ENCODE measurements at regions not wholly inside any gene's neighbourhood (a gene's known extent, or its start where the extent isn't known, plus 50 kb on each side); places are given as distances from the start of the nearest gene placed in this dataset.
"Not testable (repeated sequence)": the region's sequence is repeated elsewhere in the genome, so short reads cannot be mapped to it uniquely, and the experiment has no call there.

DNA sequence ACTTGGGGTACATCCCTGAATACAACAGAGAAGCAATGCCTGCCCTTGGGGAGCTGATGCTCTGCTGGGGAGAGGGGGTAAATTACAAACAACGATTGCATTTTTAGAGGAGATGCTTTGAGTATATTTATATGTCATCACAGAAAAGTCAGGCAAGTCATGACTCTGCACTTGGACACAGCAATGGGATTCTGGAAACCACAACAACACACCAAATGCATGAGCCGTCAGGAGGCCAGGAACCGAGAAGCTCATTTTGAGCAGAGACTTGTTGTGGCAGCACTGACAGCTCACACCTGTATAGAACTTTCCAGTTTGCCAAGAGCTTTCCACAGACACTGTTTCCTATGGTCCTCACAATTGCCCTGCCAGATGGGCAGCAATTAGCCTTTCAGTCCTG, 113.2 kb upstream of the RBPJ start:
- DNase-seq (ENCODE audit: low read depth): no peak
- no peak overlapping the region for H3K4me3 ChIP-seq (ENCODE audit: low read depth, low read length)
- POLR2A ChIA-PET: no interaction called here
- no peaks in the 10 kb centered on the region for H3K36me3 ChIP-seq (ENCODE audit: control insufficient read depth, insufficient read depth, low read length)
- TF ChIP-seq, protein P1, sequence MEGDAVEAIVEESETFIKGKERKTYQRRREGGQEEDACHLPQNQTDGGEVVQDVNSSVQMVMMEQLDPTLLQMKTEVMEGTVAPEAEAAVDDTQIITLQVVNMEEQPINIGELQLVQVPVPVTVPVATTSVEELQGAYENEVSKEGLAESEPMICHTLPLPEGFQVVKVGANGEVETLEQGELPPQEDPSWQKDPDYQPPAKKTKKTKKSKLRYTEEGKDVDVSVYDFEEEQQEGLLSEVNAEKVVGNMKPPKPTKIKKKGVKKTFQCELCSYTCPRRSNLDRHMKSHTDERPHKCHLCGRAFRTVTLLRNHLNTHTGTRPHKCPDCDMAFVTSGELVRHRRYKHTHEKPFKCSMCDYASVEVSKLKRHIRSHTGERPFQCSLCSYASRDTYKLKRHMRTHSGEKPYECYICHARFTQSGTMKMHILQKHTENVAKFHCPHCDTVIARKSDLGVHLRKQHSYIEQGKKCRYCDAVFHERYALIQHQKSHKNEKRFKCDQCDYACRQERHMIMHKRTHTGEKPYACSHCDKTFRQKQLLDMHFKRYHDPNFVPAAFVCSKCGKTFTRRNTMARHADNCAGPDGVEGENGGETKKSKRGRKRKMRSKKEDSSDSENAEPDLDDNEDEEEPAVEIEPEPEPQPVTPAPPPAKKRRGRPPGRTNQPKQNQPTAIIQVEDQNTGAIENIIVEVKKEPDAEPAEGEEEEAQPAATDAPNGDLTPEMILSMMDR (IDR thresholded peaks at IDR 0.05; ENCODE audit: insufficient read depth, low read depth, low read length): no peak
- CTCF ChIA-PET: interaction anchor here (0.9 to 1.0 kb wide), 2 partner anchors 10 to 12 kb away, joined by 3 to 7 read pairs; no protein-coding TSS in a partner anchor
- H3K27me3 ChIP-seq (ENCODE audit: control insufficient read depth, insufficient read depth, low read length): peaks cover 2% of the 10 kb centered on the region

- Histone ChIP-seq H3K36me3 (ENCODE audit: control insufficient read depth, insufficient read depth, low read length) (no peaks in the 10 kb centered on the region), H3K4me3 (ENCODE audit: low read depth, low read length) (no peak overlapping the region), H3K27me3 (ENCODE audit: control insufficient read depth, insufficient read depth, low read length) (peaks cover 3% of the 10 kb centered on the region)
- CTCF ChIA-PET: interaction anchor here (1.0 kb wide), 1 partner anchor 9 kb away, joined by 7 read pairs; no protein-coding TSS in a partner anchor
- no peak for DNase-seq (ENCODE audit: low read depth)
- POLR2A ChIA-PET: no interaction called here
- TF ChIP-seq, protein P1 (IDR thresholded peaks at IDR 0.05; ENCODE audit: insufficient read depth, low read depth, low read length): no peak
Observed at GRCh38 chr4:26208237-26208994, 112.4 kb upstream of the RBPJ start.

DNA sequence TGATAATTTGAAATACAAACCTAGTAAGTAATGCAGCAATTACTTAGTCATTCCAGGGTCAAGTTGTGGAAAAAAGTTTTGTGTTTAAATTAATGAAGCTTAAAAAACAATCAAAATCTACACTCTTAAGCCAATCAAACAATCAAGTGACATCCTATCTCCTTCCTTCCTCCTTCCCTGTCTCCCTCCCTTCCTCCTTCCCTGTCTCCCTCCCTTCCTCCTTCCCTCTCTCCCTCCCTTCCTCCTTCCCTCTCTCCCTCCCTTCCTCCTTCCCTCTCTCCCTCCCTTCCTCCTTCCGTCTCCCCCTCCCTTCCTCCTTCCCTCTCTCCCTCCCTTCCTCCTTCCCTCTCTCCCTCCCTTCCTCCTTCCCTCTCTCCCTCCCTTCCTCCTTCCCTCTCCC, 111.4 kb upstream of the RBPJ start:
- POLR2A ChIA-PET; H3K36me3 ChIP-seq (ENCODE audit: control insufficient read depth, insufficient read depth, low read length); H3K27me3 ChIP-seq (ENCODE audit: control insufficient read depth, insufficient read depth, low read length); H3K4me3 ChIP-seq (ENCODE audit: low read depth, low read length); DNase-seq (ENCODE audit: low read depth): not testable (repeated sequence)
- CTCF ChIA-PET: interaction anchor here (0.6 kb wide), 1 partner anchor 803 kb away, joined by 5 read pairs; no protein-coding TSS in a partner anchor

GRCh38 chr4:26212528-26212927, 108.3 kb upstream of the RBPJ start:
- no peak for DNase-seq (ENCODE audit: low read depth)
- H3K36me3 ChIP-seq (ENCODE audit: control insufficient read depth, insufficient read depth, low read length): no peaks in the 10 kb centered on the region
- TF ChIP-seq, protein P1 (IDR thresholded peaks at IDR 0.05; ENCODE audit: insufficient read depth, low read depth, low read length): no peak
- CTCF ChIA-PET: no interaction called here
- no peak overlapping the region for H3K4me3 ChIP-seq (ENCODE audit: low read depth, low read length)
- peaks cover 7% of the 10 kb centered on the region for H3K27me3 ChIP-seq (ENCODE audit: control insufficient read depth, insufficient read depth, low read length)
- POLR2A ChIA-PET: no interaction called here

GRCh38 chr4:26213317-26213716, 107.5 kb upstream of the RBPJ start:
- POLR2A ChIA-PET: no interaction called here
- DNase-seq (ENCODE audit: low read depth): no peak

More at GRCh38 chr4:26213317-26213716, 107.5 kb upstream of the RBPJ start:
- H3K36me3 ChIP-seq (ENCODE audit: control insufficient read depth, insufficient read depth, low read length): no peaks in the 10 kb centered on the region
- H3K4me3 ChIP-seq (ENCODE audit: low read depth, low read length): no peak overlapping the region
- TF ChIP-seq, protein P1 (IDR thresholded peaks at IDR 0.05; ENCODE audit: insufficient read depth, low read depth, low read length): no peak
- CTCF ChIA-PET: no interaction called here
- H3K27me3 ChIP-seq (ENCODE audit: control insufficient read depth, insufficient read depth, low read length): peaks cover 7% of the 10 kb centered on the region
